ENCODE measurements at regions not wholly inside any gene's neighbourhood (a gene's known extent, or its start where the extent isn't known, plus 50 kb on each side); places are given as distances from the start of the nearest gene placed in this dataset.

- no peak for TF ChIP-seq CTCF (conservative IDR thresholded peaks at IDR 0.05 in 1 of 2, IDR thresholded peaks at IDR 0.05 in 1 of 2; ENCODE audit: extremely low read depth in 1 of 2, insufficient read depth in 1 of 2, low read depth in 1 of 2, low read length in 2 of 2)
- no peak for TF ChIP-seq EZH2 (IDR thresholded peaks at IDR 0.05; ENCODE audit: borderline replicate concordance, low read length)
Measured at GRCh38 chr4:38462367-38463055, 201.5 kb upstream of the KLF3 start.
